Astrocyte (in vitro differentiated cells and primary cell): ENCODE measurements at regions not wholly inside any gene's neighbourhood (a gene's known extent, or its start where the extent isn't known, plus 50 kb on each side); places are given as distances from the start of the nearest gene placed in this dataset.

Experiments used
- DNase-seq: peaks from one replicate; pipeline ENCODE4 v3.0.0-alpha.2; 2010; ENCODE audit warnings: low read depth
- FAIRE-seq: peaks from 2 replicates; lab custom pipeline; 2011; peaks lifted over from hg19 to GRCh38; lab: Jason Lieb, UNC
- H2AFZ ChIP-seq: 2 replicates; pipeline ENCODE4 v1.6.0; 2012; ENCODE audit warnings: low read depth, low read length, inconsistent platforms
- H3K27ac ChIP-seq: 2 replicates; pipeline ENCODE4 v1.5.1; 2011; ENCODE audit warnings: low read depth, low read length, inconsistent platforms
- H3K27me3 ChIP-seq: 2 replicates; pipeline ENCODE4 v1.6.0; 2011; ENCODE audit warnings: low read length, inconsistent platforms; ENCODE audit not compliant: insufficient read depth
- H3K36me3 ChIP-seq: 2 replicates; pipeline ENCODE4 v1.5.1; 2011; ENCODE audit warnings: low read length, inconsistent platforms; ENCODE audit not compliant: insufficient read depth
- H3K4me1 ChIP-seq: 2 replicates; pipeline ENCODE4 v1.5.1; 2011; ENCODE audit warnings: low read length, inconsistent platforms; ENCODE audit not compliant: insufficient read depth
- H3K4me2 ChIP-seq: 2 replicates; pipeline ENCODE4 v1.6.0; 2012; ENCODE audit warnings: low read length, inconsistent platforms
- H3K4me3 ChIP-seq: 2 replicates; pipeline ENCODE4 v1.5.1; 2011; ENCODE audit warnings: low read depth, mild to moderate bottlenecking, low read length, inconsistent platforms; ENCODE audit not compliant: insufficient read depth
- H3K79me2 ChIP-seq: 2 replicates; pipeline ENCODE4 v1.6.0; 2012; ENCODE audit warnings: mild to moderate bottlenecking, low read length, inconsistent platforms; ENCODE audit not compliant: insufficient read depth
- H3K9ac ChIP-seq: 2 replicates; pipeline ENCODE4 v1.6.0; 2012; ENCODE audit warnings: mild to moderate bottlenecking, low read length, inconsistent platforms
- H3K9me3 ChIP-seq: 2 replicates; pipeline ENCODE4 v1.5.1; 2012; ENCODE audit warnings: low read depth, mild to moderate bottlenecking, low read length, inconsistent platforms; ENCODE audit not compliant: insufficient read depth
- H4K20me1 ChIP-seq: 2 replicates; pipeline ENCODE4 v1.6.0; 2012; ENCODE audit warnings: low read length, inconsistent platforms; ENCODE audit not compliant: insufficient read depth
- H3K27ac Mint-ChIP-seq: one replicate; pipeline ENCODE4 v1.8.0; 2021; ENCODE audit warnings: mild to moderate bottlenecking, mixed read lengths; ENCODE audit not compliant: unreplicated experiment
- H3K27me3 Mint-ChIP-seq: one replicate; pipeline ENCODE4 v1.8.0; 2021; ENCODE audit warnings: low read depth, mixed read lengths; ENCODE audit not compliant: unreplicated experiment
- H3K36me3 Mint-ChIP-seq: one replicate; pipeline ENCODE4 v1.8.0; 2021; ENCODE audit warnings: low read depth, mixed read lengths; ENCODE audit not compliant: unreplicated experiment
- H3K4me1 Mint-ChIP-seq: one replicate; pipeline ENCODE4 v1.8.0; 2021; ENCODE audit warnings: low read depth, mixed read lengths; ENCODE audit not compliant: unreplicated experiment
- H3K4me3 Mint-ChIP-seq: one replicate; pipeline ENCODE4 v1.8.0; 2021; ENCODE audit warnings: mild to moderate bottlenecking, moderate library complexity, mixed read lengths; ENCODE audit not compliant: unreplicated experiment
- H3K9me3 Mint-ChIP-seq: one replicate; pipeline ENCODE4 v1.8.0; 2021; ENCODE audit warnings: mild to moderate bottlenecking, mixed read lengths; ENCODE audit not compliant: unreplicated experiment
- EZH2 ChIP-seq: IDR thresholded peaks from 2 replicates; pipeline ENCODE4 v1.6.1; 2012; ENCODE audit warnings: mild to moderate bottlenecking, low read length, inconsistent platforms; ENCODE audit not compliant: insufficient read depth
- TF ChIP-seq, protein P1 (sequence below): IDR thresholded peaks from 2 replicates; pipeline ENCODE4 v1.5.1; 2011; ENCODE audit warnings: low read depth, mild to moderate bottlenecking, inconsistent platforms, low read length, moderate library complexity; ENCODE audit not compliant: insufficient read depth

DNA sequence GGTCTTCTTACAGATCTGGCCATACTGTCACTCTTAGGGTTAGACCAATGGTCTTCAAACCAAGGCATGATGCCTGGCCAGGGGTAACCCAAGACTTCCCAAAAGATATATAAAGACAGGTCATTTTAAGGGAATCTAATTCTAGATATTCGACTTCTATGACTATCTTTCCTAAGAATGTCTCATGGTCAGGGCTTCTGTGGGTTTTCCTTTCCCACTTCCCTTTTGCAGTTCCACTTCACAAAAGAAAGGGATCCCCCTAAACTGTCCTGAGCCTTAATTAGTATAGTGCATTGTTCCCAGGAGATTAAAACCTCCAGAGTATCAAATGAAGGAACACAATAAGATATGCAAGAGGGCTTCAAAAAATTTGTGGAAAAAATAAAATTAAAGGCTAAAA is 223.6 kb upstream of the SIX2 start:
- Mint-ChIP-seq H3K4me3 (no peak overlapping the region), H3K27me3 (no peaks in the 10 kb centered on the region), H3K27ac (no peak overlapping the region), H3K4me1 (peaks cover 5% of the 10 kb centered on the region), H3K9me3 (no peaks in the 10 kb centered on the region), H3K36me3 (no peaks in the 10 kb centered on the region)
- Histone ChIP-seq H3K79me2 (no peaks in the 10 kb centered on the region), H3K4me2 (no peak overlapping the region), H3K9ac (no peak overlapping the region), H3K4me3 (no peak overlapping the region), H3K27ac (no peak overlapping the region), H2AFZ (no peak overlapping the region), H3K4me1 (peaks cover 8% of the 10 kb centered on the region), H3K27me3 (peaks cover 4% of the 10 kb centered on the region), H3K36me3 (no peaks in the 10 kb centered on the region), H4K20me1 (no peaks in the 10 kb centered on the region), H3K9me3 (no peaks in the 10 kb centered on the region)
- no peak for TF ChIP-seq EZH2
- TF ChIP-seq, protein P1, sequence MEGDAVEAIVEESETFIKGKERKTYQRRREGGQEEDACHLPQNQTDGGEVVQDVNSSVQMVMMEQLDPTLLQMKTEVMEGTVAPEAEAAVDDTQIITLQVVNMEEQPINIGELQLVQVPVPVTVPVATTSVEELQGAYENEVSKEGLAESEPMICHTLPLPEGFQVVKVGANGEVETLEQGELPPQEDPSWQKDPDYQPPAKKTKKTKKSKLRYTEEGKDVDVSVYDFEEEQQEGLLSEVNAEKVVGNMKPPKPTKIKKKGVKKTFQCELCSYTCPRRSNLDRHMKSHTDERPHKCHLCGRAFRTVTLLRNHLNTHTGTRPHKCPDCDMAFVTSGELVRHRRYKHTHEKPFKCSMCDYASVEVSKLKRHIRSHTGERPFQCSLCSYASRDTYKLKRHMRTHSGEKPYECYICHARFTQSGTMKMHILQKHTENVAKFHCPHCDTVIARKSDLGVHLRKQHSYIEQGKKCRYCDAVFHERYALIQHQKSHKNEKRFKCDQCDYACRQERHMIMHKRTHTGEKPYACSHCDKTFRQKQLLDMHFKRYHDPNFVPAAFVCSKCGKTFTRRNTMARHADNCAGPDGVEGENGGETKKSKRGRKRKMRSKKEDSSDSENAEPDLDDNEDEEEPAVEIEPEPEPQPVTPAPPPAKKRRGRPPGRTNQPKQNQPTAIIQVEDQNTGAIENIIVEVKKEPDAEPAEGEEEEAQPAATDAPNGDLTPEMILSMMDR: no peak
- FAIRE-seq (no peak), DNase-seq (no peak)

DNA sequence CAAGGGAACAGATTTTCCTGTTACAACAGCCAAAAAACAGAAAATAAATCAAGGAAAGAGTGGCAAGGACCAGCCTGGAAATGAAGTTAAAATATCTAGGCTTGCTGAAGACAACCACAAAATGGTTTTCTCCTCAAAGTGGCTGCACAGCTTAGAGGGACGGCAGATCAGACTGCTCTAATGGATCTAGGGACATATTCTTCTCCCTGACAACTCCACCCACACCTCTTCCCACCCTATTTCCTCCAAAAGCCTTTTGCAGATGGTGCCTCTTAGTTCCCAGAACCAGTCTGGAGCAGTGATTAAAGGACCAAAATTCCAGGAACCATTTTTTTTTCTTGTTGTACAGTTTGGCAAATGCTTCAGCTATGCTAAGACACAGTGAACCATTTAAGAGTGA is 220.2 kb upstream of the SIX2 start:
- Histone ChIP-seq H4K20me1 (no peaks in the 10 kb centered on the region), H3K9me3 (no peaks in the 10 kb centered on the region), H3K79me2 (no peaks in the 10 kb centered on the region), H2AFZ (no peak overlapping the region), H3K36me3 (no peaks in the 10 kb centered on the region), H3K4me3 (no peak overlapping the region), H3K4me2 (no peak overlapping the region), H3K27ac (no peak overlapping the region), H3K4me1 (no peaks in the 10 kb centered on the region), H3K9ac (no peak overlapping the region), H3K27me3 (peaks cover 5% of the 10 kb centered on the region)
- H3K27me3 Mint-ChIP-seq: peaks cover 3% of the 10 kb centered on the region
- H3K27ac Mint-ChIP-seq: no peak overlapping the region
- H3K4me1 Mint-ChIP-seq: peaks cover 4% of the 10 kb centered on the region
- H3K36me3 Mint-ChIP-seq: no peaks in the 10 kb centered on the region
- H3K4me3 Mint-ChIP-seq: no peak overlapping the region
- FAIRE-seq: no peak
- no peak for TF ChIP-seq EZH2
- TF ChIP-seq, protein P1: no peak
- H3K9me3 Mint-ChIP-seq: no peaks in the 10 kb centered on the region
- no peak for DNase-seq

DNA sequence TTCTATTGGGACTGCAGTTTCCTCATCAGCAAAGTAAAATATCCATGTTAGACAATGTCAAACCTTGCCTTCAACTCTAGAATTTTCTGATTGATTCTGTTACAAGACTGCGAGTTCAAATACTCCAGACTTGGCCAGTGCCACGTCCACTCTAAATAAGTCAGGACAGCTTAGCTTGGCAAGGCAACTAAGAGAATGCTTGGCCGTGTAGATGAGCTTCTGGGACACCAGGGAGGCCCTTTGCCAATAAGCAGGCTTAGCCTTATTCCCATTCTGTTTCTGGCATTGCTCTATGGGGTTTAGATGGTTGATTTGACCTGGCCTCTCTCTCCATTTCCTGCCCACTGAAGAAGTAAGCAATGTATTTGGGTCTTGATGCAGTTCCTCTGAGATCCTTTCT is 218.1 kb upstream of the SIX2 start:
- no peak overlapping the region for H3K27ac Mint-ChIP-seq
- no peaks in the 10 kb centered on the region for H3K79me2 ChIP-seq
- H3K4me2 ChIP-seq: no peak overlapping the region
- H3K27ac ChIP-seq: no peak overlapping the region
- no peak for DNase-seq
- H3K4me1 Mint-ChIP-seq: no peaks in the 10 kb centered on the region
- FAIRE-seq: no peak
- no peak for TF ChIP-seq EZH2
- TF ChIP-seq, protein P1: no peak
- no peak overlapping the region for H3K9ac ChIP-seq
- peaks cover 9% of the 10 kb centered on the region for H3K27me3 ChIP-seq
- H3K4me3 ChIP-seq: no peak overlapping the region
- peaks cover 3% of the 10 kb centered on the region for H3K27me3 Mint-ChIP-seq
- H3K4me3 Mint-ChIP-seq: no peak overlapping the region
- no peaks in the 10 kb centered on the region for H3K36me3 ChIP-seq
- no peaks in the 10 kb centered on the region for H3K9me3 ChIP-seq
- peaks cover 2% of the 10 kb centered on the region for H3K9me3 Mint-ChIP-seq
- H4K20me1 ChIP-seq: no peaks in the 10 kb centered on the region
- no peak overlapping the region for H2AFZ ChIP-seq
- H3K4me1 ChIP-seq: no peaks in the 10 kb centered on the region
- H3K36me3 Mint-ChIP-seq: no peaks in the 10 kb centered on the region
